ENCODE measurements at regions not wholly inside any gene's neighbourhood (a gene's known extent, or its start where the extent isn't known, plus 50 kb on each side); places are given as distances from the start of the nearest gene placed in this dataset.

DNA sequence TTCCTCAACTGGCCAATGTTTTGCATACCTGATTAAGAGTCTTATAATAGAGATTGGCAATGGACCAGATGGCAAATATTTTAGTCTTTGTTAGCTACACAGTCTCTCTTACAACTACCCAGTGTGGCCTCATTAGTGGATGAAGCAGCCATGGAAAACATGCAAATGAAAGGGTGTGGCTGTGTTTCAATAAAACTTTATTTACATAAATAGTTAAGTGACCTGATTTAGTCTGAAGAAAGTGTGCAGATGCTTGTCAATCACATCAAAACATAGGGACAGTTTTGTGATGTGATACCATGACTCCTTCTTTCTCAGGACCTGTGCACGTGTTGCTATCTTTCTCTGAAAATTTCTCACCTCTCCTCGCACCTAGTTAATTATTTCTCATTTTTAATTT lies 309.8 kb upstream of the GRM7 start:
- Histone ChIP-seq H3K4me2 (ENCODE audit: low read depth, low read length) (no peak overlapping the region), H3F3A (ENCODE audit: insufficient read depth, low read length) (no peaks in the 10 kb centered on the region), H3K4me3 (ENCODE audit: low read length) (no peak overlapping the region), H3K27me3 (replicated peaks; ENCODE audit: insufficient read depth, low read length) (no peaks in the 10 kb centered on the region), H4K20me1 (ENCODE audit: insufficient read depth, low read length) (no peaks in the 10 kb centered on the region), H3K9ac (ENCODE audit: low read length) (no peak overlapping the region), H3K79me2 (ENCODE audit: low read length) (no peaks in the 10 kb centered on the region), H3K9me2 (replicated peaks; ENCODE audit: insufficient read depth, low read length) (no peaks in the 10 kb centered on the region), H3K27ac (ENCODE audit: low read length) (no peak overlapping the region), H3K36me3 (replicated peaks; ENCODE audit: insufficient read depth, low read length) (no peaks in the 10 kb centered on the region), H3K4me1 (ENCODE audit: low read length) (no peaks in the 10 kb centered on the region), H2AFZ (ENCODE audit: low read length) (no peak overlapping the region), H3K9me3 (replicated peaks; ENCODE audit: insufficient read depth, low read length) (no peaks in the 10 kb centered on the region)
- no peak for DNase-seq
- TF ChIP-seq EZH2phosphoT487 (IDR thresholded peaks at IDR 0.05; ENCODE audit: low read length) (no peak), EZH2 (optimal IDR thresholded peaks at IDR 0.05; ENCODE audit: low read depth, low read length) (no peak)
- TF ChIP-seq, protein P1, sequence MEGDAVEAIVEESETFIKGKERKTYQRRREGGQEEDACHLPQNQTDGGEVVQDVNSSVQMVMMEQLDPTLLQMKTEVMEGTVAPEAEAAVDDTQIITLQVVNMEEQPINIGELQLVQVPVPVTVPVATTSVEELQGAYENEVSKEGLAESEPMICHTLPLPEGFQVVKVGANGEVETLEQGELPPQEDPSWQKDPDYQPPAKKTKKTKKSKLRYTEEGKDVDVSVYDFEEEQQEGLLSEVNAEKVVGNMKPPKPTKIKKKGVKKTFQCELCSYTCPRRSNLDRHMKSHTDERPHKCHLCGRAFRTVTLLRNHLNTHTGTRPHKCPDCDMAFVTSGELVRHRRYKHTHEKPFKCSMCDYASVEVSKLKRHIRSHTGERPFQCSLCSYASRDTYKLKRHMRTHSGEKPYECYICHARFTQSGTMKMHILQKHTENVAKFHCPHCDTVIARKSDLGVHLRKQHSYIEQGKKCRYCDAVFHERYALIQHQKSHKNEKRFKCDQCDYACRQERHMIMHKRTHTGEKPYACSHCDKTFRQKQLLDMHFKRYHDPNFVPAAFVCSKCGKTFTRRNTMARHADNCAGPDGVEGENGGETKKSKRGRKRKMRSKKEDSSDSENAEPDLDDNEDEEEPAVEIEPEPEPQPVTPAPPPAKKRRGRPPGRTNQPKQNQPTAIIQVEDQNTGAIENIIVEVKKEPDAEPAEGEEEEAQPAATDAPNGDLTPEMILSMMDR (IDR thresholded peaks at IDR 0.05; ENCODE audit: low read length), result no peak

DNA sequence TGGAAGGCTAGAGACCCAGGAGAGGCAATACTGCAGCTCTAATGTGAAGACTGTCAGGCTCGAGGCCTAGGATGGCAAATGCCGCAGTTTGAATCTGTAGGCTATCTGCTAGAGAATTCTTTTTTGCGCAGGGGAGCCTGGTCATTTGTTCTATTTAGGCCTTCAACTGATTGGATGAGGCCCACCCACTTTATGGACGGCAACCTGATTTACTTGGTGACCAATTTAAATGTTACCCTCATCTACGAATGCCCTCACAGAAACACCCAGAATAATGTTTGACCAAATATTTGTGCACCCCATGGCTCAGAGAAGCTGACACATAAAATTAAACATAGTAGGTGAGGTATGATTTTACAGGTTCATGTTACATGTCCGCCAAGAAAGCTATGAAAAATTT lies 300.7 kb upstream of the GRM7 start:
- Histone ChIP-seq H3K4me1 (ENCODE audit: low read length) (no peaks in the 10 kb centered on the region), H3K9ac (ENCODE audit: low read length) (no peak overlapping the region), H3K4me2 (ENCODE audit: low read depth, low read length) (no peak overlapping the region), H3K27ac (ENCODE audit: low read length) (no peak overlapping the region), H3K9me3 (replicated peaks; ENCODE audit: insufficient read depth, low read length) (no peaks in the 10 kb centered on the region), H2AFZ (ENCODE audit: low read length) (no peak overlapping the region), H3K36me3 (replicated peaks; ENCODE audit: insufficient read depth, low read length) (no peaks in the 10 kb centered on the region), H3F3A (ENCODE audit: insufficient read depth, low read length) (no peaks in the 10 kb centered on the region), H3K9me2 (replicated peaks; ENCODE audit: insufficient read depth, low read length) (no peaks in the 10 kb centered on the region), H4K20me1 (ENCODE audit: insufficient read depth, low read length) (no peaks in the 10 kb centered on the region), H3K4me3 (ENCODE audit: low read length) (no peak overlapping the region), H3K27me3 (replicated peaks; ENCODE audit: insufficient read depth, low read length) (no peaks in the 10 kb centered on the region), H3K79me2 (ENCODE audit: low read length) (no peaks in the 10 kb centered on the region)
- DNase-seq, result no peak
- TF ChIP-seq, protein P1 (IDR thresholded peaks at IDR 0.05; ENCODE audit: low read length), result no peak
- no peak for TF ChIP-seq EZH2phosphoT487 (IDR thresholded peaks at IDR 0.05; ENCODE audit: low read length)
- no peak for TF ChIP-seq EZH2 (optimal IDR thresholded peaks at IDR 0.05; ENCODE audit: low read depth, low read length)

DNA sequence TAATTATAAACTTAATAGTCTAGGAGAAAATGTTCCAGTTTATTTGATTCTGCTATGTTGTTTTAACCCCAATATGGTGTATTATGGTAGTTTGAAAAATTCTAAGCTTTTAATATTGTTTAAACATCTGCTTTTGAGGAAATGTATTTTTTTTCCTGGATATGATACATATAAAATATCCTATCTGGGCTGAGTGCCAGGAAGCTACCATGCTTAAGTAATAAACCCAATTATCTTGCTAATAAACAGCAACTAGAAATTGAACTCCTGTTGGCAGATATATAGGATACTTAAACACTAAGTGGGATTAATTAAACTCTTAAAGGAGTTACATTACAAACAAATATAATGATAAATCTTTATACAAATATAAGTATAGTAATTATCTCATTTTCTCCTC lies 293.7 kb upstream of the GRM7 start:
- no peak overlapping the region for H3K27ac ChIP-seq (ENCODE audit: low read length)
- H3K79me2 ChIP-seq (ENCODE audit: low read length), result no peaks in the 10 kb centered on the region
- no peaks in the 10 kb centered on the region for H3F3A ChIP-seq (ENCODE audit: insufficient read depth, low read length)
- no peaks in the 10 kb centered on the region for H3K36me3 ChIP-seq (replicated peaks; ENCODE audit: insufficient read depth, low read length)
- H3K27me3 ChIP-seq (replicated peaks; ENCODE audit: insufficient read depth, low read length), result no peaks in the 10 kb centered on the region
- no peaks in the 10 kb centered on the region for H4K20me1 ChIP-seq (ENCODE audit: insufficient read depth, low read length)
- no peaks in the 10 kb centered on the region for H3K9me2 ChIP-seq (replicated peaks; ENCODE audit: insufficient read depth, low read length)
- H3K9me3 ChIP-seq (replicated peaks; ENCODE audit: insufficient read depth, low read length), result no peaks in the 10 kb centered on the region
- H3K4me1 ChIP-seq (ENCODE audit: low read length), result no peaks in the 10 kb centered on the region
- no peak overlapping the region for H3K9ac ChIP-seq (ENCODE audit: low read length)
- TF ChIP-seq EZH2phosphoT487 (IDR thresholded peaks at IDR 0.05; ENCODE audit: low read length), result no peak
- TF ChIP-seq EZH2 (optimal IDR thresholded peaks at IDR 0.05; ENCODE audit: low read depth, low read length), result no peak
- TF ChIP-seq, protein P1 (IDR thresholded peaks at IDR 0.05; ENCODE audit: low read length), result no peak
- no peak overlapping the region for H3K4me2 ChIP-seq (ENCODE audit: low read depth, low read length)
- no peak for DNase-seq
- no peak overlapping the region for H2AFZ ChIP-seq (ENCODE audit: low read length)
- no peak overlapping the region for H3K4me3 ChIP-seq (ENCODE audit: low read length)
